Fibroblast of pulmonary artery (primary cell): ENCODE measurements at regions not wholly inside any gene's neighbourhood (a gene's known extent, or its start where the extent isn't known, plus 50 kb on each side); places are given as distances from the start of the nearest gene placed in this dataset.

Source experiments
- DNase-seq: peaks from one replicate; pipeline ENCODE4 v3.0.0-alpha.2; 2010; ENCODE audit warnings: low read depth
- H3K4me3 ChIP-seq: replicated peaks from 2 replicates; pipeline ENCODE4 v1.5.1; 2011; ENCODE audit warnings: low read depth, mild to moderate bottlenecking, control low read depth, low read length, moderate library complexity
- TF ChIP-seq, protein P1 (sequence below): IDR thresholded peaks from 2 replicates; pipeline ENCODE4 v1.5.1; 2011; ENCODE audit warnings: mild to moderate bottlenecking, control low read depth, low read length, inconsistent platforms; ENCODE audit errors: missing control alignments

DNA sequence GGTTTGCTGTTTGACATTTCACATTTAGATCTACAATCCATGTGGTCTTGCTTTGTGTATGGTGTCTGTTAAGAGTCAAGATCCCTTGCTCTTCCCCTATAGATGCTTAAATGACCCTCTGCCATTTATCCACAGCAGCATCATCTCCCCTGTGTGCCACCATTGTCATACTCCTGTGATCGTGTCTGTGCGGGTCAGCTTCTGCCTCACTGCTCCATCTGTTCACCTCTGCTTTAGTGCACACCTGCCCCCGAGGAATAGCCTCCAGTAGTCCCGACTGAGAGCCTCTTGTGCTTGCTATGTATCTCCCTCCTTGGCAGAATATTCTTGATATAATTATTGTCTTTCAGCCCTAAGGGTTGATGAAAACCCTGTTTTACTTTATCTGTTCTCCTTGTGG lies 551.2 kb downstream of the CDH26 start:
- H3K4me3 ChIP-seq = no peak overlapping the region
- TF ChIP-seq, protein P1, sequence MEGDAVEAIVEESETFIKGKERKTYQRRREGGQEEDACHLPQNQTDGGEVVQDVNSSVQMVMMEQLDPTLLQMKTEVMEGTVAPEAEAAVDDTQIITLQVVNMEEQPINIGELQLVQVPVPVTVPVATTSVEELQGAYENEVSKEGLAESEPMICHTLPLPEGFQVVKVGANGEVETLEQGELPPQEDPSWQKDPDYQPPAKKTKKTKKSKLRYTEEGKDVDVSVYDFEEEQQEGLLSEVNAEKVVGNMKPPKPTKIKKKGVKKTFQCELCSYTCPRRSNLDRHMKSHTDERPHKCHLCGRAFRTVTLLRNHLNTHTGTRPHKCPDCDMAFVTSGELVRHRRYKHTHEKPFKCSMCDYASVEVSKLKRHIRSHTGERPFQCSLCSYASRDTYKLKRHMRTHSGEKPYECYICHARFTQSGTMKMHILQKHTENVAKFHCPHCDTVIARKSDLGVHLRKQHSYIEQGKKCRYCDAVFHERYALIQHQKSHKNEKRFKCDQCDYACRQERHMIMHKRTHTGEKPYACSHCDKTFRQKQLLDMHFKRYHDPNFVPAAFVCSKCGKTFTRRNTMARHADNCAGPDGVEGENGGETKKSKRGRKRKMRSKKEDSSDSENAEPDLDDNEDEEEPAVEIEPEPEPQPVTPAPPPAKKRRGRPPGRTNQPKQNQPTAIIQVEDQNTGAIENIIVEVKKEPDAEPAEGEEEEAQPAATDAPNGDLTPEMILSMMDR = no peak
- no peak for DNase-seq

- no peak for DNase-seq
- no peak overlapping the region for H3K4me3 ChIP-seq
- TF ChIP-seq, protein P1 = no peak
Measured at GRCh38 chr20:60510356-60510755, 552.1 kb downstream of the CDH26 start.

- peak; percentile 1 for DNase-seq
- no peak overlapping the region for H3K4me3 ChIP-seq
- TF ChIP-seq, protein P1 = no peak
Measured at GRCh38 chr20:60512443-60512842, 554.2 kb downstream of the CDH26 start.

- no peak for DNase-seq
- TF ChIP-seq, protein P1 = no peak
- no peak overlapping the region for H3K4me3 ChIP-seq
Measured at GRCh38 chr20:60513141-60513540, 554.9 kb downstream of the CDH26 start.

DNA sequence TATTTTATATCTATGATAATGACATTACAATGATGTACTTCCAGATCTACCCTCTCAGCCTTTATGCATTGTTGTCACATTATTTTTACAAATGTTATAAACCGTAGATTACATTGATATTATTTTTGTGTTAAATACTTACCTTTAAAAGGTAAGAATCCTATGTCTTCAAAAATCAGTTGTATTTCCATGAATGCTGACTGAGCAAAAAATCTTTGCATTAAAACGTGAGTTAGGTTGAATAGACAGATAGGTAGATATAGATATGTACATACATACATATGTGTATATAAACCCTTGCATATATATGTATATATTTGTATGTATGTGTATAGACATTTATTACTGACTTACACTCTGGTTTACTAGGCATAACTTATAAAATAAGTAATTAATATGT lies 558.2 kb downstream of the CDH26 start:
- DNase-seq = no peak
- TF ChIP-seq, protein P1 = no peak
- H3K4me3 ChIP-seq = no peak overlapping the region

- H3K4me3 ChIP-seq = no peak overlapping the region
- TF ChIP-seq, protein P1 = no peak
- no peak for DNase-seq
Measured at GRCh38 chr20:60518022-60518421, 559.8 kb downstream of the CDH26 start.

DNA sequence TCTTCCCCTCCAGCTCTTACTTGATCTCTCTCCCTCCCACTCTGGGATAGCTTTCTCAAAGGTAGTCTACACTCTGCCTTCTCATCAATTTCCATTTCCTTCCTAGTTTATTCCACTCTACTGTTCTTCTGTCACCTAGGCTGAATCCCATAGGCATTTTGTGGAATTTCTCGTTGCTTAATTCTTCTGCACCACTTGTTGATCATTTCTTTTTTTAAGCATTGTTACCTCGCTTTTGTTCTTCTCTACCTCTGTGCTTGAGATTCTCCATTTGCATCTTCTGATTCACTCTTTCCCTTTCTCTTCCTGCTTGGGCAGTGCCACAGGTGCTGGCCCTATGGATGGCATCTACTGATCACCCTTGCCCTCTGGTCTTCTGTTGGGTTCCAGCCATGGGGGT lies 567.2 kb downstream of the CDH26 start:
- DNase-seq = no peak
- TF ChIP-seq, protein P1 = no peak
- H3K4me3 ChIP-seq = no peak overlapping the region
